GM12891 (cell line): ENCODE measurements at regions not wholly inside any gene's neighbourhood (a gene's known extent, or its start where the extent isn't known, plus 50 kb on each side); places are given as distances from the start of the nearest gene placed in this dataset.

Experiments
- PAX5 ChIP-seq: IDR thresholded peaks from 2 replicates; pipeline ENCODE4 v1.6.1; 2011; ENCODE audit warnings: low read length, moderate library complexity, mild to moderate bottlenecking; ENCODE audit not compliant: insufficient read depth, severe bottlenecking
- POLR2A ChIP-seq: IDR thresholded peaks from 2 replicates; pipeline ENCODE4 v1.6.1; 2011; ENCODE audit warnings: low read depth, low read length, control low read depth
- POLR2AphosphoS5 ChIP-seq: IDR thresholded peaks from 2 replicates; pipeline ENCODE4 v1.6.1; 2011; ENCODE audit warnings: low read depth, low read length, control low read depth
- POU2F2 ChIP-seq: IDR thresholded peaks from 2 replicates; pipeline ENCODE4 v1.6.1; 2011; ENCODE audit warnings: low read depth, mild to moderate bottlenecking, control low read depth, low read length, moderate library complexity
- SPI1 ChIP-seq: IDR thresholded peaks from 2 replicates; pipeline ENCODE4 v1.6.1; 2011; ENCODE audit warnings: low read depth, low read length, control low read depth
- TAF1 ChIP-seq: IDR thresholded peaks from 2 replicates; pipeline ENCODE4 v1.6.1; 2011; ENCODE audit warnings: low read depth, low read length, control low read depth

DNA sequence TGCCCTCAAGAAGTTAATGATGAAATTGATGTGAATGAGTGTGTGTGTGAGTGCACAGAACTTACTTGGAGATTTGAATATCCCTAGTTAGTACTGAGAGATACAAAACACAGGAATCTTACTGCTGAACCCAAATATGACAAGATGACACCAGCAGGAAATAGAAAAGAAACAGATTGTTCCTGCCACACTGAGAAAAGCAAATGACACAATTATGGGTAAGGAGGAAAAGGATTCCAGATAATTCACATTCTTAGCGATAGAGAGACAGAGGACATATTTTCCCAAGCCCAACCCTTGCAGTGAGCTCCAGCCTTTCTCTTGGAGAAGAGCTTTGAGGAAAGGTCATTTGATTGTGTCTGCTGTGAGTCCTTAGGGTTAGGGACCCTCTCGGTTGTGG, 105.7 kb upstream of the SMIM21 start:
- TF ChIP-seq POLR2AphosphoS5, result no peak
- TF ChIP-seq POLR2A, result no peak
- TF ChIP-seq TAF1, result no peak
- no peak for TF ChIP-seq POU2F2
- no peak for TF ChIP-seq PAX5
- no peak for TF ChIP-seq SPI1
